OCI-LY1 (cell line): ENCODE measurements at regions not wholly inside any gene's neighbourhood (a gene's known extent, or its start where the extent isn't known, plus 50 kb on each side); places are given as distances from the start of the nearest gene placed in this dataset.

ENCODE experiments used
- H2AFZ ChIP-seq: fragments of 200-600 bp; sonication (generic), shearing (Covaris generic); 2 replicates; pipeline ENCODE4 v1.6.0; 2014; ENCODE audit warnings: antibody characterized with exemption, mild to moderate bottlenecking, low read length
- H3F3A ChIP-seq: fragments of 200-600 bp; sonication (generic), shearing (Covaris generic); 2 replicates; pipeline ENCODE4 v1.6.0; 2014; ENCODE audit warnings: mild to moderate bottlenecking, antibody characterized with exemption, low read length, moderate library complexity; ENCODE audit not compliant: insufficient read depth
- H3K27ac ChIP-seq: fragments of 200-600 bp; sonication (generic); 2 replicates; pipeline ENCODE4 v1.5.1; 2014; ENCODE audit warnings: low read length, mixed run types, mild to moderate bottlenecking, low read depth; ENCODE audit not compliant: poor library complexity, severe bottlenecking
- H3K27me3 ChIP-seq: fragments of 200-600 bp; sonication (generic); 2 replicates; pipeline ENCODE4 v1.6.0; 2014; ENCODE audit warnings: antibody characterized with exemption, mild to moderate bottlenecking, low read length, moderate library complexity; ENCODE audit not compliant: insufficient read depth
- H3K36me3 ChIP-seq: fragments of 200-600 bp; sonication (generic); 2 replicates; pipeline ENCODE4 v1.6.1; 2014; ENCODE audit warnings: mild to moderate bottlenecking, antibody characterized with exemption, low read length, moderate library complexity, mixed read lengths; ENCODE audit not compliant: insufficient read depth
- H3K4me1 ChIP-seq: fragments of 200-600 bp; sonication (generic); 2 replicates; pipeline ENCODE4 v1.5.1; 2014; ENCODE audit warnings: mild to moderate bottlenecking, low read length, moderate library complexity; ENCODE audit not compliant: insufficient read depth, severe bottlenecking
- H3K4me2 ChIP-seq: fragments of 200-600 bp; sonication (generic), shearing (Covaris generic); 2 replicates; pipeline ENCODE4 v1.6.1; 2014; ENCODE audit warnings: low read length
- H3K4me3 ChIP-seq: fragments of 200-600 bp; sonication (generic); 2 replicates; pipeline ENCODE4 v1.5.1; 2014; ENCODE audit warnings: low read length, low read depth, mild to moderate bottlenecking, mixed read lengths; ENCODE audit not compliant: poor library complexity, severe bottlenecking
- H3K79me2 ChIP-seq: fragments of 200-600 bp; shearing (Covaris generic); 2 replicates; pipeline ENCODE4 v1.6.1; 2016; ENCODE audit warnings: mixed run types, low read length, mixed read lengths; ENCODE audit not compliant: insufficient read depth
- H3K9ac ChIP-seq: fragments of 200-600 bp; sonication (generic), shearing (Covaris generic); 2 replicates; pipeline ENCODE4 v1.6.1; 2014; ENCODE audit warnings: mild to moderate bottlenecking, low read length, mixed read lengths
- H3K9me2 ChIP-seq: fragments of 200-600 bp; sonication (generic), shearing (Covaris generic); 2 replicates; pipeline ENCODE4 v1.6.1; 2014; ENCODE audit warnings: low read depth, mild to moderate bottlenecking, low read length, mixed read lengths
- H3K9me3 ChIP-seq: fragments of 200-600 bp; shearing (Covaris generic); 2 replicates; pipeline ENCODE4 v1.6.1; 2014; ENCODE audit warnings: low read length, mixed read lengths
- H4K20me1 ChIP-seq: fragments of 200-600 bp; sonication (generic), shearing (Covaris generic); 2 replicates; pipeline ENCODE4 v1.6.0; 2016; ENCODE audit warnings: mild to moderate bottlenecking, low read length; ENCODE audit not compliant: insufficient read depth
- EZH2 ChIP-seq: fragments of 200-600 bp; sonication (generic), shearing (Covaris generic); IDR thresholded peaks from 2 replicates; pipeline ENCODE4 v1.8.0; 2017; ENCODE audit warnings: borderline replicate concordance, mixed run types, mild to moderate bottlenecking, antibody characterized with exemption, low read length, moderate library complexity, mixed read lengths
- TF ChIP-seq, protein P1 (sequence below): fragments of 200-600 bp; sonication (generic), shearing (Covaris generic); IDR thresholded peaks from 2 replicates; pipeline ENCODE4 v1.5.1; 2017; ENCODE audit warnings: mild to moderate bottlenecking, antibody characterized with exemption, low read length, moderate library complexity, mixed read lengths

GRCh38 chr7:89507034-89507433, 647.2 kb upstream of the STEAP1 start:
- no peak for TF ChIP-seq EZH2
- TF ChIP-seq, protein P1, sequence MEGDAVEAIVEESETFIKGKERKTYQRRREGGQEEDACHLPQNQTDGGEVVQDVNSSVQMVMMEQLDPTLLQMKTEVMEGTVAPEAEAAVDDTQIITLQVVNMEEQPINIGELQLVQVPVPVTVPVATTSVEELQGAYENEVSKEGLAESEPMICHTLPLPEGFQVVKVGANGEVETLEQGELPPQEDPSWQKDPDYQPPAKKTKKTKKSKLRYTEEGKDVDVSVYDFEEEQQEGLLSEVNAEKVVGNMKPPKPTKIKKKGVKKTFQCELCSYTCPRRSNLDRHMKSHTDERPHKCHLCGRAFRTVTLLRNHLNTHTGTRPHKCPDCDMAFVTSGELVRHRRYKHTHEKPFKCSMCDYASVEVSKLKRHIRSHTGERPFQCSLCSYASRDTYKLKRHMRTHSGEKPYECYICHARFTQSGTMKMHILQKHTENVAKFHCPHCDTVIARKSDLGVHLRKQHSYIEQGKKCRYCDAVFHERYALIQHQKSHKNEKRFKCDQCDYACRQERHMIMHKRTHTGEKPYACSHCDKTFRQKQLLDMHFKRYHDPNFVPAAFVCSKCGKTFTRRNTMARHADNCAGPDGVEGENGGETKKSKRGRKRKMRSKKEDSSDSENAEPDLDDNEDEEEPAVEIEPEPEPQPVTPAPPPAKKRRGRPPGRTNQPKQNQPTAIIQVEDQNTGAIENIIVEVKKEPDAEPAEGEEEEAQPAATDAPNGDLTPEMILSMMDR = no peak
- no peak overlapping the region for H2AFZ ChIP-seq

DNA sequence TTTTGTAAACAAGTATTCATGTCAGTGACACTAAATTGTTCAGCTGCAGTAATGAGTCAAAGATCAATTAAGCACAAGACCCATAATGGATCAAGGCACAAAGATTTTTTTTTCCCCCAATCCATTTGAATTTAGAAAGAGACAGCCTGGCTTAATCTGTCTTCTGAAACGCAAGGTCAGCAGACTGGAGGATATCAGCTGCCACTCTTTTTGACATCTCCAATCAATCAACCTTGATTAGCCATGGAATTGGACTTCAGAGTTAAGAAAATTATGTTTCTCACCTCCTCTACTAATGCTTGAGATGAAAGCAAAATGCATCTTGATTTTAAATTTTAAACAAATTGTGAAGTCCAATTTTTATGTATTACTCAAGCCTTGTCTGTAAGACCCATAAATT, 642.4 kb upstream of the STEAP1 start:
- H3K27ac ChIP-seq = no peak overlapping the region
- no peak overlapping the region for H2AFZ ChIP-seq
- H3K27me3 ChIP-seq = no peaks in the 10 kb centered on the region
- no peak overlapping the region for H3K4me3 ChIP-seq
- H4K20me1 ChIP-seq = no peaks in the 10 kb centered on the region; the same call in 1 of the 2 replicates
- TF ChIP-seq, protein P1 = no peak
- TF ChIP-seq EZH2 = no peak
- no peaks in the 10 kb centered on the region for H3K9me2 ChIP-seq
- H3K4me2 ChIP-seq = no peak overlapping the region
- no peaks in the 10 kb centered on the region for H3K4me1 ChIP-seq
- H3K79me2 ChIP-seq = no peaks in the 10 kb centered on the region
- H3F3A ChIP-seq = no peaks in the 10 kb centered on the region
- no peaks in the 10 kb centered on the region for H3K9me3 ChIP-seq
- H3K9ac ChIP-seq = no peak overlapping the region
- no peaks in the 10 kb centered on the region for H3K36me3 ChIP-seq

More at GRCh38 chr7:89507034-89507433, 647.2 kb upstream of the STEAP1 start:
- no peak overlapping the region for H3K4me2 ChIP-seq
- no peaks in the 10 kb centered on the region for H3K4me1 ChIP-seq
- no peaks in the 10 kb centered on the region for H3F3A ChIP-seq
- H3K9ac ChIP-seq = no peak overlapping the region
- H3K9me3 ChIP-seq = no peaks in the 10 kb centered on the region
- H3K9me2 ChIP-seq = no peaks in the 10 kb centered on the region
- H3K79me2 ChIP-seq = no peaks in the 10 kb centered on the region
- H3K4me3 ChIP-seq = no peak overlapping the region
- H3K36me3 ChIP-seq = no peaks in the 10 kb centered on the region
- no peak overlapping the region for H3K27ac ChIP-seq
- H3K27me3 ChIP-seq = no peaks in the 10 kb centered on the region
- H4K20me1 ChIP-seq = no peaks in the 10 kb centered on the region; the same call in 1 of the 2 replicates

GRCh38 chr7:89514970-89515369, 639.3 kb upstream of the STEAP1 start:
- no peak for TF ChIP-seq EZH2
- TF ChIP-seq, protein P1 = no peak
- H3K4me3 ChIP-seq = no peak overlapping the region
- no peaks in the 10 kb centered on the region for H3K27me3 ChIP-seq
- no peaks in the 10 kb centered on the region for H3K4me1 ChIP-seq
- H3K9me2 ChIP-seq = no peaks in the 10 kb centered on the region
- no peaks in the 10 kb centered on the region for H3K9me3 ChIP-seq
- H3K27ac ChIP-seq = no peak overlapping the region
- no peaks in the 10 kb centered on the region for H3F3A ChIP-seq
- no peak overlapping the region for H3K4me2 ChIP-seq
- no peaks in the 10 kb centered on the region for H3K79me2 ChIP-seq
- no peak overlapping the region for H2AFZ ChIP-seq
- H4K20me1 ChIP-seq = no peaks in the 10 kb centered on the region; the same call in 1 of the 2 replicates
- H3K36me3 ChIP-seq = no peaks in the 10 kb centered on the region
- no peak overlapping the region for H3K9ac ChIP-seq
